ENCODE measurements at regions not wholly inside any gene's neighbourhood (a gene's known extent, or its start where the extent isn't known, plus 50 kb on each side); places are given as distances from the start of the nearest gene placed in this dataset.

DNA sequence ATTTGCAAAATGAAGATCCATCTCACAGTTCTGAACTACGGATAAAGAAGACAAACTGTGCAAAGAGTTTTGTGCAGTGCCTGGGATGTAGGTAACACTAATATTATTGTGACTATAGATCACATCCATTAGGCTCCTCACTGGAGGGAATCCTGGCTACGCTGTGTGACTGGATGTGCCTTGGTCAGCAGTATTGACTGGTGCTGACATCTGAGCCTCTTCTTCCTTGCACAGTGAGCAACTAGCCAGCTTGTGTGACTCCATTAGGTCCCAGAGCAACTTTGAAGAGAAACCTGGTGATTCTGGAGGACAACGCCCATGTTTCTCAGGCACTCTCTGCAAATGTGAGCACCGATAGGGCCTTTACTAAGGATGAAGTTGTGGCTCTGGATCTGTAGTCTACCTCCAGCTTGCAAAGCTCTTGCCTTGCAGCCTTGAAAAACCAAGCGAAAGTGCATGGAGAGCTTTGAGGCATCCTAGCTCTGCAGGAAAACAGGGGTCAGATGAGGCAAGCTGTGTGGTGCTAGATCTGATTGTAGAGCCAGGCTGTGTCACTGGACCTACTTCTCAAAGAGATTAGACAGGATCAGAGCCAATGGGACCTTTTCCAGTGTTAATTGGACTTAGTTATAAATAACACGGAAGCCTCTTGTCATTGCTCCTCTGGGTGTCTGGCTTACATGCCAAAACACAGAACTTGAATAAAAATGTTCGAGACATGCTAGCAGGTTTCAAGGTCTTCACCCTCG, 303.6 kb upstream of the LYZL1 start:
- Histone ChIP-seq H3K4me1 (no peaks in the 10 kb centered on the region), H3K27ac (no peak overlapping the region), H3K79me2 (ENCODE audit: low read depth) (no peaks in the 10 kb centered on the region), H3K27me3 (no peaks in the 10 kb centered on the region), H4K20me1 (ENCODE audit: low read depth) (no peaks in the 10 kb centered on the region), H3K4me2 (no peak overlapping the region), H3K4me3 (no peak overlapping the region), H3F3A (ENCODE audit: low read depth) (no peaks in the 10 kb centered on the region), H3K36me3 (no peaks in the 10 kb centered on the region), H3K9me3 (ENCODE audit: low read depth) (no peaks in the 10 kb centered on the region), H2AFZ (replicated peaks) (peak overlapping the region; percentile 68), H3K9ac (no peak overlapping the region)
- no peaks in the 10 kb centered on the region for H3K36me3 Mint-ChIP-seq
- peaks cover 14% of the 10 kb centered on the region for H3K4me1 Mint-ChIP-seq
- H3K4me3 Mint-ChIP-seq: no peak overlapping the region
- H3K27me3 Mint-ChIP-seq (ENCODE audit: insufficient read depth, low read depth): peaks cover 13% of the 10 kb centered on the region
- no peaks in the 10 kb centered on the region for H3K9me3 Mint-ChIP-seq
- no peak for DNase-seq (ENCODE audit: low spot score)
- TF ChIP-seq EZH2 (IDR thresholded peaks at IDR 0.05) (no peak), EZH2phosphoT487 (IDR thresholded peaks at IDR 0.05) (no peak)
- TF ChIP-seq, protein P1, sequence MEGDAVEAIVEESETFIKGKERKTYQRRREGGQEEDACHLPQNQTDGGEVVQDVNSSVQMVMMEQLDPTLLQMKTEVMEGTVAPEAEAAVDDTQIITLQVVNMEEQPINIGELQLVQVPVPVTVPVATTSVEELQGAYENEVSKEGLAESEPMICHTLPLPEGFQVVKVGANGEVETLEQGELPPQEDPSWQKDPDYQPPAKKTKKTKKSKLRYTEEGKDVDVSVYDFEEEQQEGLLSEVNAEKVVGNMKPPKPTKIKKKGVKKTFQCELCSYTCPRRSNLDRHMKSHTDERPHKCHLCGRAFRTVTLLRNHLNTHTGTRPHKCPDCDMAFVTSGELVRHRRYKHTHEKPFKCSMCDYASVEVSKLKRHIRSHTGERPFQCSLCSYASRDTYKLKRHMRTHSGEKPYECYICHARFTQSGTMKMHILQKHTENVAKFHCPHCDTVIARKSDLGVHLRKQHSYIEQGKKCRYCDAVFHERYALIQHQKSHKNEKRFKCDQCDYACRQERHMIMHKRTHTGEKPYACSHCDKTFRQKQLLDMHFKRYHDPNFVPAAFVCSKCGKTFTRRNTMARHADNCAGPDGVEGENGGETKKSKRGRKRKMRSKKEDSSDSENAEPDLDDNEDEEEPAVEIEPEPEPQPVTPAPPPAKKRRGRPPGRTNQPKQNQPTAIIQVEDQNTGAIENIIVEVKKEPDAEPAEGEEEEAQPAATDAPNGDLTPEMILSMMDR (IDR thresholded peaks at IDR 0.05): no peak
- H3K27ac Mint-ChIP-seq: no peak overlapping the region

DNA sequence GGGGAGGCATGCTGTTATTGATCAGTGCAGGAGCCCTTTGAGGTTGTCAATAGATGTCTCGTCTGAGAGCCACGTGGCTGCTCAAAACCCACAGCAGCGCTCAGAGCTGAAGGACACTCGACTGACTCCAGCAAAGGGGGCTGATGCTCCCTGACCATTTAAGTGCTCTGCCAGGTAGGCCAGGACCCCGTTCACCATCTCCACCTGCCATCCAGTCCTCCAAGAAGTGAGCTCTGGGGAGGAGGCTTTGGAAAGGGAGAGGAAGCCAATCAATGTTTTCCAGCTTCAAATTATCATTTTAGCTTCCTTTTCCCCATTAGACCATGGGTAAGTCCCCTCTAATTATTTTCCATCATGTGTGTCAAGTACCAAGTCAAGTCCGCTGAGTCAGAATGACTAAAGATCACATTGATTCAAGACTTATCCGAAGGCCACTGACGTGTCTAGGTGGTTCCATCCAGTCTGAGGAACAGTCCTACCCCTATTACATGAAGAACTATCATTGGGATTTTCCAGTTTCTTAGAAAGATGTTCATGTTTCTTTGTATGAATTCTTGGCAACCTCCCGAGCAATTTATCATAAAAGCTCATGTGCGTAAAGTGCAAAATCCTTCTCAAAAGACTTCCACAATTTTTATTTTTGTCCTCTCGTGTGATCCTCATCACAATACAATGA, 302.6 kb upstream of the LYZL1 start:
- no peak overlapping the region for H3K4me2 ChIP-seq
- H3K4me3 Mint-ChIP-seq: no peak overlapping the region
- no peaks in the 10 kb centered on the region for H3K27me3 ChIP-seq
- H3K4me3 ChIP-seq: no peak overlapping the region
- no peak overlapping the region for H3K27ac Mint-ChIP-seq
- H3K4me1 Mint-ChIP-seq: peaks cover 15% of the 10 kb centered on the region
- H3K9me3 ChIP-seq (ENCODE audit: low read depth): no peaks in the 10 kb centered on the region
- no peaks in the 10 kb centered on the region for H3K4me1 ChIP-seq
- no peak overlapping the region for H3K27ac ChIP-seq
- TF ChIP-seq EZH2phosphoT487 (IDR thresholded peaks at IDR 0.05): no peak
- TF ChIP-seq, protein P1 (IDR thresholded peaks at IDR 0.05): no peak
- TF ChIP-seq EZH2 (IDR thresholded peaks at IDR 0.05): no peak
- no peaks in the 10 kb centered on the region for H3F3A ChIP-seq (ENCODE audit: low read depth)
- no peaks in the 10 kb centered on the region for H4K20me1 ChIP-seq (ENCODE audit: low read depth)
- H3K9me3 Mint-ChIP-seq: no peaks in the 10 kb centered on the region
- no peaks in the 10 kb centered on the region for H3K36me3 ChIP-seq
- no peak for DNase-seq (ENCODE audit: low spot score)
- H3K36me3 Mint-ChIP-seq: no peaks in the 10 kb centered on the region
- H3K9ac ChIP-seq: no peak overlapping the region
- H3K27me3 Mint-ChIP-seq (ENCODE audit: insufficient read depth, low read depth): peaks cover 13% of the 10 kb centered on the region
- H2AFZ ChIP-seq (replicated peaks): no peak overlapping the region
- no peaks in the 10 kb centered on the region for H3K79me2 ChIP-seq (ENCODE audit: low read depth)

DNA sequence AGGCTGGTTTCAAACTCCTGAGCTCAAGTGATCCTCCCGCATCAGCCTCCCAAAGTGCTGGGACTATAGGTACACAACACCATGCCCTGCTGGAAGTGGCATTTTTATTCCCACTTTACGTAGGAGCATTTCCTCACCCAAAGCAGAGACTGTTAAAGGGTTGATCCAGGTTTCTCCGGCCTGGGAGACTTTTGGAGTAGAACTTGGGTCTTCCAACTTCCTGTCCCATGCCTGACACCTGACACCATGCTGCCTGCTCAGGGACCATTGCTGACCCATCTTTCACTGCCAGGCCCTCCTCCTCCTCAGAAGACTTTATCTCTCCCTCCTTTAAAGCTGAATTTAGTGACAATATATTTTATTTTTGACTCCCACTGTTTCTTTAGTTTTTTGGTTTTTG, 302.0 kb upstream of the LYZL1 start:
- peaks cover 13% of the 10 kb centered on the region for H3K27me3 Mint-ChIP-seq (ENCODE audit: insufficient read depth, low read depth)
- H3K9me3 ChIP-seq (ENCODE audit: low read depth): no peaks in the 10 kb centered on the region
- no peak overlapping the region for H3K27ac Mint-ChIP-seq
- H3K9ac ChIP-seq: no peak overlapping the region
- H2AFZ ChIP-seq (replicated peaks): no peak overlapping the region
- no peaks in the 10 kb centered on the region for H3K36me3 ChIP-seq
- TF ChIP-seq, protein P1 (IDR thresholded peaks at IDR 0.05): no peak
- TF ChIP-seq EZH2phosphoT487 (IDR thresholded peaks at IDR 0.05): no peak
- H3K9me3 Mint-ChIP-seq: no peaks in the 10 kb centered on the region
- H3K4me1 ChIP-seq: no peaks in the 10 kb centered on the region
- no peak overlapping the region for H3K4me3 Mint-ChIP-seq
- H3K4me2 ChIP-seq: no peak overlapping the region
- no peaks in the 10 kb centered on the region for H4K20me1 ChIP-seq (ENCODE audit: low read depth)
- no peak overlapping the region for H3K4me3 ChIP-seq
- DNase-seq (ENCODE audit: low spot score): no peak
- H3K79me2 ChIP-seq (ENCODE audit: low read depth): no peaks in the 10 kb centered on the region
- H3K27me3 ChIP-seq: no peaks in the 10 kb centered on the region
- H3K4me1 Mint-ChIP-seq: peaks cover 15% of the 10 kb centered on the region
- H3K36me3 Mint-ChIP-seq: no peaks in the 10 kb centered on the region
- H3F3A ChIP-seq (ENCODE audit: low read depth): no peaks in the 10 kb centered on the region
- no peak overlapping the region for H3K27ac ChIP-seq

Measured in neural progenitor cell (in vitro differentiated cells).